ENCODE measurements at regions not wholly inside any gene's neighbourhood (a gene's known extent, or its start where the extent isn't known, plus 50 kb on each side); places are given as distances from the start of the nearest gene placed in this dataset.

- no peak overlapping the region for H3K9ac ChIP-seq (ENCODE audit: low read length)
- no peaks in the 10 kb centered on the region for H3K9me3 ChIP-seq (ENCODE audit: low read length)
- peak overlapping the region; percentile 5 for H3K4me3 ChIP-seq (ENCODE audit: low read length)
- H3K27ac ChIP-seq (ENCODE audit: low read length), result peak overlapping the region; percentile 17
- no peaks in the 10 kb centered on the region for H3K79me2 ChIP-seq (replicated peaks; ENCODE audit: insufficient read depth, low read length)
- H3F3A ChIP-seq (ENCODE audit: insufficient read depth, low read length, poor library complexity, severe bottlenecking), result peaks cover 6% of the 10 kb centered on the region
- no peak overlapping the region for H2AFZ ChIP-seq (ENCODE audit: low read depth, low read length)
- H3K9me2 ChIP-seq (ENCODE audit: insufficient read depth, low read length), result no peaks in the 10 kb centered on the region
- H4K20me1 ChIP-seq (ENCODE audit: insufficient read depth), result no peaks in the 10 kb centered on the region
- H3K4me2 ChIP-seq (ENCODE audit: low read length), result peak overlapping the region; percentile 19
- TF ChIP-seq SMC3 (conservative IDR thresholded peaks at IDR 0.05; ENCODE audit: poor library complexity) (no peak), EP300 (conservative IDR thresholded peaks at IDR 0.05; ENCODE audit: poor library complexity, severe bottlenecking) (no peak), POLR2AphosphoS5 (IDR thresholded peaks at IDR 0.05) (no peak), TAF1 (IDR thresholded peaks at IDR 0.05; ENCODE audit: low read depth) (no peak), RAD21 (conservative IDR thresholded peaks at IDR 0.05) (no peak), MXI1 (conservative IDR thresholded peaks at IDR 0.05; ENCODE audit: poor library complexity, severe bottlenecking) (no peak), CTCF (IDR thresholded peaks at IDR 0.05; ENCODE audit: poor library complexity, severe bottlenecking) (no peak), EZH2 (IDR thresholded peaks at IDR 0.05; ENCODE audit: borderline replicate concordance, insufficient read depth, low read length, poor library complexity, severe bottlenecking) (no peak)
- TF ChIP-seq, protein P1, sequence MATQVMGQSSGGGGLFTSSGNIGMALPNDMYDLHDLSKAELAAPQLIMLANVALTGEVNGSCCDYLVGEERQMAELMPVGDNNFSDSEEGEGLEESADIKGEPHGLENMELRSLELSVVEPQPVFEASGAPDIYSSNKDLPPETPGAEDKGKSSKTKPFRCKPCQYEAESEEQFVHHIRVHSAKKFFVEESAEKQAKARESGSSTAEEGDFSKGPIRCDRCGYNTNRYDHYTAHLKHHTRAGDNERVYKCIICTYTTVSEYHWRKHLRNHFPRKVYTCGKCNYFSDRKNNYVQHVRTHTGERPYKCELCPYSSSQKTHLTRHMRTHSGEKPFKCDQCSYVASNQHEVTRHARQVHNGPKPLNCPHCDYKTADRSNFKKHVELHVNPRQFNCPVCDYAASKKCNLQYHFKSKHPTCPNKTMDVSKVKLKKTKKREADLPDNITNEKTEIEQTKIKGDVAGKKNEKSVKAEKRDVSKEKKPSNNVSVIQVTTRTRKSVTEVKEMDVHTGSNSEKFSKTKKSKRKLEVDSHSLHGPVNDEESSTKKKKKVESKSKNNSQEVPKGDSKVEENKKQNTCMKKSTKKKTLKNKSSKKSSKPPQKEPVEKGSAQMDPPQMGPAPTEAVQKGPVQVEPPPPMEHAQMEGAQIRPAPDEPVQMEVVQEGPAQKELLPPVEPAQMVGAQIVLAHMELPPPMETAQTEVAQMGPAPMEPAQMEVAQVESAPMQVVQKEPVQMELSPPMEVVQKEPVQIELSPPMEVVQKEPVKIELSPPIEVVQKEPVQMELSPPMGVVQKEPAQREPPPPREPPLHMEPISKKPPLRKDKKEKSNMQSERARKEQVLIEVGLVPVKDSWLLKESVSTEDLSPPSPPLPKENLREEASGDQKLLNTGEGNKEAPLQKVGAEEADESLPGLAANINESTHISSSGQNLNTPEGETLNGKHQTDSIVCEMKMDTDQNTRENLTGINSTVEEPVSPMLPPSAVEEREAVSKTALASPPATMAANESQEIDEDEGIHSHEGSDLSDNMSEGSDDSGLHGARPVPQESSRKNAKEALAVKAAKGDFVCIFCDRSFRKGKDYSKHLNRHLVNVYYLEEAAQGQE (IDR thresholded peaks at IDR 0.05; ENCODE audit: borderline replicate concordance), result no peak
- H3K27me3 ChIP-seq (ENCODE audit: insufficient read depth, low read depth, low read length), result no peaks in the 10 kb centered on the region
- H3K36me3 ChIP-seq (ENCODE audit: insufficient read depth, low read length), result no peaks in the 10 kb centered on the region
Observed at GRCh38 chr3:34070831-34071585, 272.6 kb downstream of the PDCD6IP start.

GRCh38 chr3:34072297-34072696 is 273.9 kb downstream of the PDCD6IP start:
- Histone ChIP-seq H3K27me3 (ENCODE audit: insufficient read depth, low read depth, low read length) (no peaks in the 10 kb centered on the region), H4K20me1 (ENCODE audit: insufficient read depth) (no peaks in the 10 kb centered on the region), H3K9me2 (ENCODE audit: insufficient read depth, low read length) (no peaks in the 10 kb centered on the region), H3K4me3 (ENCODE audit: low read length) (no peak overlapping the region), H3K36me3 (ENCODE audit: insufficient read depth, low read length) (no peaks in the 10 kb centered on the region), H3F3A (ENCODE audit: insufficient read depth, low read length, poor library complexity, severe bottlenecking) (peaks cover 6% of the 10 kb centered on the region), H2AFZ (ENCODE audit: low read depth, low read length) (no peak overlapping the region), H3K27ac (ENCODE audit: low read length) (no peak overlapping the region), H3K4me2 (ENCODE audit: low read length) (no peak overlapping the region), H3K79me2 (replicated peaks; ENCODE audit: insufficient read depth, low read length) (no peaks in the 10 kb centered on the region), H3K9me3 (ENCODE audit: low read length) (no peaks in the 10 kb centered on the region), H3K9ac (ENCODE audit: low read length) (no peak overlapping the region)
- no peak for TF ChIP-seq MXI1 (conservative IDR thresholded peaks at IDR 0.05; ENCODE audit: poor library complexity, severe bottlenecking)
- TF ChIP-seq EZH2 (IDR thresholded peaks at IDR 0.05; ENCODE audit: borderline replicate concordance, insufficient read depth, low read length, poor library complexity, severe bottlenecking), result no peak
- TF ChIP-seq RAD21 (conservative IDR thresholded peaks at IDR 0.05), result no peak
- TF ChIP-seq SMC3 (conservative IDR thresholded peaks at IDR 0.05; ENCODE audit: poor library complexity), result no peak
- TF ChIP-seq, protein P1 (IDR thresholded peaks at IDR 0.05; ENCODE audit: borderline replicate concordance), result no peak

Measured in neural cell (in vitro differentiated cells).